Activated CD4-positive, alpha-beta T cell treated with anti-CD3 and anti-CD28 coated beads, Interleukin-2, amount 50 U/mL, for 48 hours (primary cell): ENCODE measurements at regions not wholly inside any gene's neighbourhood (a gene's known extent, or its start where the extent isn't known, plus 50 kb on each side); places are given as distances from the start of the nearest gene placed in this dataset.
"Not testable (repeated sequence)": the region's sequence is repeated elsewhere in the genome, so short reads cannot be mapped to it uniquely, and the experiment has no call there.

Experiments
- DNase-seq, 2 experiments: peaks; one replicate each; pipeline ENCODE4 v3.0.0-alpha.2; 2020

DNA sequence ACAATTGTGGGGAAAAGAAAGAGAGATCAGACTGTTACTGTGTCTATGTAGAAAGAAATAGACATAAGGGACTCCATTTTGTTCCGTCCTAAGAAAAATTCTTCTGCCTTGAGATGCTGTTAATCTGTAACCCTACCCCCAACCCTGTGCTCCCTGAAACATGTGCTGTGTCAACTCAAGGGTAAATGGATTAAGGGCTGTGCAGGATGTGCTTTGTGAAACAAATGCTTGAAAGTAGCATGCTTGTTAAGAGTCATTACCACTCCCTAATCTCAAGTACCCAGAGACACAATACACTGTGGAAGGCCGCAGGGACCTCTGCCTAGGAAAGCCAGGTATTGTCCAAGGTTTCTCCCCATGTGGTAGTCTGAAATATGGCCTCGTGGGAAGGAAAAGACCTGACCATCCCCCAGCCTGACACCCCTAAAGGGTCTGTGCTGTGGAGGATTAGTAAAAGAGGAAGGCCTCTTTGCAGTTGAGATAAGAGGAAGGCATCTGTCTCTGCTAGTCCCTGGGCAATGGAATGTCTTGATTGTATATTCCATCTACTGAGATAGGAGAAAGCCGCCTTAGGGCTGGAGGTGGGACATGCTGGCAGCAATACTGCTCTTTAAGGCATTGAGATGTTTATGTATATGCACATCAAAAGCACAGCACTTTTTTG, 695.9 kb upstream of the ADGRL4 start:
- not testable (repeated sequence) for DNase-seq

DNA sequence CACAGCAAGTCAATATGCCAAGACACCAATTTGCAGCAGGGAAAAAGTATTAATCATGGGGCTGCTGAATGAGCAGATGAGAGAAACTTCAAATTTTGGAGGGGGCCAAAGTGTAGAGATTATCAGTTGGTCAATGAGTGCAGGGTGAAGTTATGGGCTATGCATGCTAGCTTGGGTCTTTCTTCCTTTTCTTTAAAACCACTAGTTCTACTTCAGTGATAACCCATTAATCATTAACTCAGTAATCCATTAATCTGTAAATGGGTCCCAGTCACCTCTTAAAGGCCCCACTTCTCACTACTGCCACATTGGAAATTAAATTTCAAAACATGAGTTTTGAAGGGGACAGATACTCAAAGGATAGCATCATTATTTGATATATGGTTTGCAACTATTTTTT, 688.6 kb upstream of the ADGRL4 start:
- no peak for DNase-seq

DNA sequence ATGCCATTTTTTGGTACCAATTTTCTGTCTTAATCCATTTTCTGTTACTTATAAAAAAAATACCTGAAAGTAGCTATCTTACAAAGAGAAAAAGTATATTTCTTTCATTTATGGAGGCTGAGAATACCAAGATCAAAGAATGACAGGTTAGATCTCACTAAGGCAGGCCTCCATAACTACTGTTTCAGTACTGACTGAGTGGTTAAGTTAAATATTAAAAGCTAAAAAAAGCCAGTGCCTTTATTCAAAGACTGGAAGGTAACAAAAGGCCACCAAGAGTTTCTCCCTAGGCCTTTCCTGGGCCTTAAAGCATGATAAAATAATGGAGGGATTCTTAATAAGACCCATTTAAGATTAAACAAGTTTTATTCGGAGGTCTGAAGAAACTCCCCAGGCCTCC, 687.7 kb upstream of the ADGRL4 start:
- DNase-seq: no peak

DNA sequence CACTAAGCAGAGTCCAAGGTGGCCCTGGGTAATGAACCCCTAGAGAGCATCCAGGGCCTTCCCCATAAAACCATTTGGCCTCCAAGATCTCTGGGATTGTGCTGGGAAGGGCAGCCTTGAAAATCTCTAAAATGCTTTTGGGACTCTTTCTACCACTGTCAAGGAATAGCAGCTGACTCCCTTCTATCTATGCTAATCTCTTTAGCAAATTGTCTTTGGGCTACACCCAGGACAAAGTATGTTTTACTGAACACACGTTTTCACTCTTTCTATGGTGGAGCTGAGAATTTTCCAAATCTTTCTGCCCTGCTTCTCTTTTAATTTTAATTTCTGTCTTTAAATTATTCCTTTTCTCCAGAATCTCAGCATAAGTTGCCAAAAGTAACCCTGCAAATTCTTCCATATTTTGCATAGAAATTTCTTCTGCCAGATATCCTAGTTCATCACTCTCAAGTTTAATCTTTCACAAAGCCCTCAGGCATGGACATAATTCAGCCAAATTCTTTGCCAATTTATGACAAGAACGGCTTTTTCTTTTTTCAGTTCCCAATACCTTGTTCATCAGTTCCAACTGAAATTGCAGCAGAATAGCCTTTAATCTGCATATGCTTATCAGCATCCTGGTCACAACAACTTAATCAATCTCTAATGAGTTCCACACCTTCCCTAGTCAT, 687.0 kb upstream of the ADGRL4 start:
- no peak for DNase-seq

DNA sequence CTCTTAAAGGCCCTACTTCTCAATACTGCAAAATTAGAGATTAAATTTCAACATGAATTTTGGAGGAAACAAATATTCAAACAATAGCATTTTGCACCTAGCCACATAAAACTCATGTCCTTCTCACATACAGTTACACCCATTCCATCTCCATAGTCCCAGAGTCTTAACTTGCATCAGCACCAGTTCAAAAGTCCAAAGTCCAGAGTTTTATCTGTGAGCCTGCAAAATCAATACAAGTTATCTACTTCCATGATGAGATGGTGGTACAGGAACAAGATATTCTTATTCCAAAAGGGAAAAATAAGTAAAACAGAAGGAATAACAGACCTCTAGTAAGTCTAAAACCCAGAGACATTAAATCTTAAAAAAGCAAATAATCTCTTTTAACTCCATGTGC, 686.0 kb upstream of the ADGRL4 start:
- DNase-seq: no peak

DNA sequence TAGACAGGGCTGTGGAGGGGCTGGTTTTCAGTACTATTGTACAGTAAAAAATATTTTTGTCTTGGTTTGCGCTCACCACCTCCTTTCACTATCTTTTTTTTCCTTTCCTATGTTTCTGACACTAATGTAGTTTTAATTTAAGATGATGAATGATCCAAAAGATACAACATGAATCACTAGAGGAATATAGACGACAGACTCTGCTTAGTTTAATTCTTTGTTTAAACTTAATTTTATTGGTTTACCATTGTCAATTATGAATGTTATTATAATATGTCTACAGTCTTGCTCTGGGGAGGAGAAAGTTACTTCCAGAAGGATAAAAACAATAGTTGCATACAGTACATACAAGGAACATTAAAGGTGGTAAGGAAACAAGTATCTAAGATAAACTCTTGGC, 682.4 kb upstream of the ADGRL4 start:
- no peak for DNase-seq

DNA sequence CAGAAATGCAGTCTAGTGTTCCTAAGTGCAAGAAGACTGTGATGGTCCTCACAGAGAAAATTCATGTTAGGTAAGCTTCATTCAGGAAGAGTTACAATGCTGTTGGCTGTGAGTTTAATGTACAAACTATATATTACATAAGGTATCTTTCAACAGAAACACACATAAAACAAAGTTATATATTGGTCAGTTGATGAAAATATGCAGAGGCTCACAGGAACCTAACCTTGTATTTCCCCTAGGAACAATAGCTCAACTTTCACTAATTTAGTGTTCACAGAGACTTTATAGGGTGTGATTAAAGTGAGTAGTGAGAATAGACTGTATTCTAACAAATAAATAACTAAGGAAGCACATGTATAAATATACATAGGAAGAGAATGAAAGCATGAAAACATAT, 676.9 kb upstream of the ADGRL4 start:
- DNase-seq: no peak

DNA sequence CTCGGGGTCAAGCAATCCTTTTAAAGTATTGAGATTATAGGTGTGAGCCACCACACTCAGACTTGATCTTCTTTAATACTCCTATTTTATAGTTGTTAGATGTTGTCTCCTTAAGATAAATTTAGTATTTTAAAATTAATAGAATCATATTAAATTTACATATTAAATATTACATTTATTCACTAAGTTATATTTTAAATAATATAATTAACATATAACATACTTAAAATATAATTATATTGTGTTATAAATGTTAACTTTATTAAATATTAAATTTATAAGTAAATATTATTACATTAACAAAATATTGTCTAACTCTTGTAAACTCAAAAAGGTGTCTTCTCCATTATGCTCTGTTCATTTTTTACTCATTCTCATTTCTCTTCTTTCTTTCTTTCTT, 675.9 kb upstream of the ADGRL4 start:
- no peak for DNase-seq

DNA sequence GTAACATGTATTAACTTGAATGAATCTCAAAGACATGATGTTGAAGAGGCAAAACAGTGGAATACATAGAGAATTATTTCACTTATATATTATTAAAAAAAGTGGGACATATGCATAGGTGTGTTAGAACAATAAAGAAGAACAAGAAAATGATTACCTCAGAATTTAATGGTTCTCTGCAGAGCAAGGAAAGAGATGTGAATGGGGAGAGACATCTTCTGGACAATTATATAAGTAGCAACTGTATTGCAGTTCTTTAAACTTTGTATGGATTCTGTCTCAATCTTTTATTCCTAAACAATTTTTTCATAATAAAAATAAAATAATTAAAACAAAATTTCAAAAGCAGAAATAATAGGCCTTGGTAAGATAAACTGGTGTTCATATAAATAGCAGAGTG, 674.9 kb upstream of the ADGRL4 start:
- DNase-seq: no peak

DNA sequence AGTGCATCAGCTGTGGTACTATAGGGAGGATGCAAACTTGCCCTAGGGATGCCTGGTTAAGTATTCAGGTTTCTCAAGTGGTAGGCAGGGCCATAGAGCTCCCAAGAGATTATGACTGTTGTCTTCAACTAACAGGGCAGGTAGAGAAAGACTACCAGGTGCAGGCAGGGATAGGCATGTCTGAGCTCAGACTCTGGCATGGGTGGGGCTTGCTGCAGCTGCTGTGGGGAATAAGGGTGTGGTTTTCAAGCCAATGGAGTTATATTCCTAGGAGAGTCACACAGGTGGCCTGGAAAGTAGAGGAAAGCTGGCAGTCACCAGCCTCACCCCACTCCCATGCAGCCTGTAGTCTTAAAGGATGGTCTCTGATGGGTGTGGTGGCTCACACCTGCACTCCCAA, 673.4 kb upstream of the ADGRL4 start:
- DNase-seq: no peak

DNA sequence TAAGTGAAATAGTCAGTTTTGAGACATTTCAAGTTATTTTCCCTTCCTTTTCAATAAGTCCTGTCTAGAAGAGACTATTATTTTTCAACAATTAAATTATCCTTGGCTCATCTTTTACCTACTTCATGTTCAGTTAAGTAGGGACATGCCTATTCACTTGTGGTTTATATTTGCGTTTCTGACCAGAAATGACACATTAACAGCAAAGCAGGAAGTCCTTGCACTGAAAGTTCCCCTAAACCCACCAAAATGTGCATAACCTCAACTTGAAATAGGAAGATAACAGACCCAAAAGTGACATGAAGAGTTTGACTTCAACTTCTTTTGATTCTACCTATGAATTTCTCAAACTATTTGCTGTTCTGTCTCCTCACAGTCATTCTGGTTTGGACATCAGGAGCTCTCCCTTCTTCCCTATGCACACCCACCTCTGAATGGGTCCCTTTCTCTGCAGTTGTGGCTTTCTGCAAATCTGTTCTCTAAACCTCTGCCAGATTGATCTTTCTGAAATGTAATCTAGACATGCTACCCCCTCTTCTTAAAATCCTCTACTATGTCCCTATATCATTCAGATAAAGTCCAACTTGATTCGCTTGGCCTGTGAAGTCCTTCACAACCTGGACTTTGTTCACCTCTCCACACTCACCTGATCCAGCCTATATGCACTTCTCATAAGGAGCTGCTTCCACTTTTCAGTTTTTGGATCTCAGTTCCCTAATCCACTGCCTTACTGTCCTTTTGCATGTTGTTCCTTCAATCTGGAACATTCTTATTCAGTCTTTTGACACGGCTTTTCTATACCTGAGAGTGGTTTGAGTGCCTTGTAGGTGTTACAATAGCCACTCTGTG, 661.5 kb upstream of the ADGRL4 start:
- DNase-seq: no peak

DNA sequence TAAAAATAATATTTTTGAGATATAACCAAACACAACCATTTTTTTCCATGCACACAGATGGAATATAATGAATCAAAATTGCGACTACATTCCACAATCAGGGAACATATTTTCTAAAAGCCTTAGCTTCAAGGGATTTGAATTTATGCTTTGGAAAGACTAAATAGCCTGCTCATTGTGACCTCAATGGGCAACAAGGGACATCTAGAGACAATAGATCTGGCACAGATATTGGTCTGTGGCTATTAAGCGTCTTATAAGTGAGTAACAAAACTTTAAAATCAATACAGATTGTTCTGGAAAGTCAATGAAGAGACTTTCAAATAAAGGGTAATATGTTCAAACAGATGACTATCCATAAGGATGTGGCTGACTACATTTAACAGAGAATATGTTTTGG, 660.6 kb upstream of the ADGRL4 start:
- no peak for DNase-seq

DNA sequence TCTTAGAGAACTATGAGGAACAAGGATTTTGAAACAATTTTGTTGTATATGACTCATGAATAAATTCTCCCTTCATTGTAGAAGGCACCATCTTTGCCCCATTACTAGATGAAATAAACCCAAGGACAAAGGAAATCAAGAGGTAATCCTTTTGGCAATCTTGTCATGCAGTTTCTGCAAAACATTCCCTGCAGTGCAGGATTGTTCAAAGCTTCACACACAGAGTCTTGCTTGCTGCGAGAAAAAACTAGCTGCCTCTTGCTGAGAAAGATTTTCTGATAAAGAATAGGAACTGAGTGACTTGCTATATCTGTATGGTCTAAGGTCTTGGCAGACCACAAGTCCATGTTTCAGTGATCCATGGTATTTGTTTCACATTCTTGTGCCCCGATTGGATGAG, 657.4 kb upstream of the ADGRL4 start:
- DNase-seq: no peak

DNA sequence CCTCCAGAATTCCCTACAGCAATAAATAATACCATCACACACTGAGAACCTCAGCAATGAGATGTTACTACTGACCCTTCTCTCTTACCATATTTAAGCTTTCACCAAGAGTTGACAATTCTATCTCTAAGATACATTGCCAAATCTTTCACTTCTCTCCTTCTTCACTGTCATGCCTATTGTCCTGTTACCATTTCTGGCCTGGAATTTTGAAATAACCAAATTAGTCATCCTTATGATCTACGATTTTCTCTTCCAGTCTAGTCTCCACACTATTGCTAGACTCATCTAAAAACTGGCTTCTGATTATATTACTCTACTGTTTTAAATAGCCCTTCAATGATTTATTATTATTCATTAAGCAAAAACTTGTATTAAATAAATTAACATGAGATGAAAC, 656.1 kb upstream of the ADGRL4 start:
- no peak for DNase-seq

DNA sequence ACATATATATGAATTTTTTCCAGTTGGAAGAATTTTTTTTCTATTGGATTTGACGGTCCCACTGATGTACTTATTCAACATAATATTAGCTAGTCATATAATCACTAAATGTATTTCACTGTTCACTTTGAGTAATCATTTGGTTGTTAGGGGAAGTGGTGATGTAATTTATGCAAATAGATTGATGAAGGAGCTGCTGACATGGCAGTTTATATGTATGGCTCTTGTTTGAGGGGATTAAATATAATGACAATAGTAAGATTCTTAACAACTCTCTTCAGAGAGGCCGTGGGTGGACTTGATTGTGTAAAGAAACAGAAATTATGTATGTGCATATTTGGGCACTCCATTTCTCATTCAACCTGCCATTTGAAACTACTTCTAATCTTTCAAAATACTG, 653.6 kb upstream of the ADGRL4 start:
- no peak for DNase-seq

DNA sequence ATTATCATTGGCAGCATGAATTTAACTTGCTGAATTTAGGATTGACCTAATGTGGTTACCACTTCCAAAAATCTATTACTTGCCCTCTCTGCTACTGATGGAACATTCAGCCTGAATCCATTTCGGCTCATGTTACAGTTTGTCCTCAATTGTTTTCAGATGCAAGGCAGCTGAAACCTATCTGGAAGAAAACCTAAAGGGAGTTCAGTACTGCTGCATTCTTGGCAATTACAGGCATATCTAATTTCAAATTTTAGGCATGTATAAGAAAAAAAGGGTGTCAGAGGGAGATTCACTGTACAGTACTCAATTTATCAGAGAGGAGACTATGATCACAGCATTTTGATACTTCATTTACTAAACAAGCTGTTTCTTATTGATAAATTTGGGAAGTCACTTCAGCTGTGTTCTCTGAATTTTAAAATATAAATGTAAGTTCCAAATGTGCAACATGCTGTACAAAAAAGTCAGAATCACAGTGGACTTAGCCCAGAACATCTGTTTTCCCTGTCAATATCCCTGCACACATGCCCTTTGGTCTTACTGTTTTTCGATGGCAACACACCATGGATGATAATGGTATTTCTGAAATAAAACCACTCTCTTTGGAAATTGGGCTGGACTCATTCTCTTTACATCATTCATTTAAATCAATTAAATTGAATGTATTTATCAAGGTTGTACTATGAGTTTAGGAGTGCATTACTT, 651.6 kb upstream of the ADGRL4 start:
- DNase-seq: no peak

DNA sequence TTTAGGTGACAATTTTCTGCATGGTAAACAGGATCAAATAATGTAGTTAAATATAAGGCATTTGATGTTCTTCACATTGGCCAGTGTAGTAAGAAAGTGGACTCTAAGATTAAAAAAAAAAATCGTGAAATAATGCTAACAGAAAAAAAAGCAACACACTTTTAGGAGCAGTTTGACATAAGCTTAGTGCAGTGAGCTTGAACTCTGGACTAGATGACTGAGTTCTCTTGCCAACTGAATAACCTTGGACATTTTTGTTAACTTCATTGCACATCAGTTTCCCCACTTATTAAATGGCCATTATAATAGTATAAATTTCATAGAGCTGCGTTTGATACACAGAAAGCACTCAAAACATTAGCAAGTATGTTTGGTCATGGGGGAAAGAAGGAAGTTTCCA, 649.3 kb upstream of the ADGRL4 start:
- no peak for DNase-seq

DNA sequence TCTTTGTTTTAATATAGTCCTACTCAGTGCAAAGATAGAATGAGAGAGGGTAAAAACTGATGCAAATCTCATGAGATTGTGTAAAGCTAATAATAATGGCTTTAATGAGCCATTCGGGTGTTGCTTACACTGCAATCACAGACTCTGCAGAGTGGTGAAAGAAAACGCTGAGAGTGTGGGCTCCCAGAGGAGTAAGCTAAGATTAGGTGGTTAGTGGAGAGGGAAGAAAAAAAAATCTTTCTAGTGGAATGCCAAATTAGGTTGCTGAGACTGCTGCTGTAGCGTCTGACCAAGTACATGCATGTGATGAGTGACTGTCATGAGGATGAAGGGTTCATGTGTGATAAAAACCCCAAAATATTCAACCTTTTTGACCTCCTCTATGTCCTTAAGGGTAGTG, 645.9 kb upstream of the ADGRL4 start:
- no peak for DNase-seq

DNA sequence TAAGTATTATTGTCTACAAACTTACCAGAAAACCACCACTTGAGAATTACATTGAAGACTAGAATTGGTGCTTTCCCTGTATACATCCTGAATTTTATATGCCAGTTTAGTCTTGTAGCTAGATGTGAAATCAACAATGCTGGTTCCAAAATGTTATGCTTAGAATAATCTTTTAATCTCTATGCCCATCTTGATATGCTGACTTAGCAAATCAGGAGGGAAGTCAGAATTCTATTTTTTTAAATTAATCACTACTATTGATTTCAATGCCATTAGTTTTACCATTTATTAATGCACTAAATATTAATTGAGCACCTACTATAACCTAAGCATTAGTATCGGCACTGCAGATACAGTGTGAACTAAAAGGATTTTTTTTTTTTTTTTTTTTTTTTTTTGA, 641.6 kb upstream of the ADGRL4 start:
- DNase-seq: no peak

DNA sequence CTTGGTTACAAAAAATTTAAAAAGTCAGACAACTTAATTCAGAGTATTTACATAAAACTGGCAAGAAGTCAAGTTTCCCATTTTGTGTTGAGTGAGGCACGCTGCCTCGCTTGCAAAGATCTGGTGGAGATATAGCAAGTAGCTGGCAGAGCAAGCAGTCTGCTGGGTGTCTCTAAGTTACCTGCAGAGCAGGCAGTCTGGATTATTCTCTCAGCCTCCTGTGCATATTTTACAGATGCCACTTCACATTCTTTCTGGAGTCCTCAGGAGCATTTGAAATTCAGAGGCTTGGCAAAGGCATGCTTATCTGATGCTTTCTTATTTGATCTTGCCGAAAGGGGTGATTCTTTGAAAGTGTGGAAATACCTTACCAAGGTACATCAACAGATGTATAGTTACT, 640.4 kb upstream of the ADGRL4 start:
- no peak for DNase-seq

DNA sequence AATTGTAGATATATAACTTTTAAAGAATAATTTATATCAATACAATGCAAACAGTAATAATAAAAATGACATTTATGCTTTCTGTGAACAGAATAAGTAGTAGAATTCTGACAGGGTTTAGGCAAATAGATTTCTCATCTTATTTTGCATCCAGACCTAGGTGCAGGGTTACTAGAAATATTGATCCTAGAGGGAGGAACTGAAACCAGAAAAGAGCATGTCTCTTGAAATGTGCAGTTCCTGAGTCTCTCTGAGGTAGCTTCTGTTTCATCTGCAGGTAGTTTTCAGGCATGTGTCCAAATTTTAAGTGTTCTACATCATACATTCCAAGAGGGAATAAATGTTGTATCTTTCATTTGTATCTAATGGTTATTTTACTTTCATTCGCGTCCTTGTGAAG, 631.9 kb upstream of the ADGRL4 start:
- DNase-seq: no peak

DNA sequence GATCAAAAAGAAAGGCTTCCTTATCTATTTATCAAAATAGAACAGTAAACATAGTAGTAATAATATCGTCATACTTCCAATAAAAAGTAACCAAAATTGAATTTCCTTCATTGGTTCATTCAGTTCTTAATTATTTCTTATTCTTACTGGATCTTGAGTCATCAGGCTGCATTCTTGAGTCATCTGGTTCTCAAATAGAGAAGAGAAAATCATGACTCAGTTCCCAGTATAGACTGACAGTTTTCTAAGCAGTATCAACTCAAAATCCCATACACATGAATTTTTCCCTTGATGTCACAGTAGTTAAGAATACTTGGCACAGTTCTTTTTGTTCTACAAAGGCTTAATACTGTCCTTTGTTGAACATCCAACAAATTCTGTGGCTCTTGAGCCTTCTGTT, 626.9 kb upstream of the ADGRL4 start:
- DNase-seq: no peak

DNA sequence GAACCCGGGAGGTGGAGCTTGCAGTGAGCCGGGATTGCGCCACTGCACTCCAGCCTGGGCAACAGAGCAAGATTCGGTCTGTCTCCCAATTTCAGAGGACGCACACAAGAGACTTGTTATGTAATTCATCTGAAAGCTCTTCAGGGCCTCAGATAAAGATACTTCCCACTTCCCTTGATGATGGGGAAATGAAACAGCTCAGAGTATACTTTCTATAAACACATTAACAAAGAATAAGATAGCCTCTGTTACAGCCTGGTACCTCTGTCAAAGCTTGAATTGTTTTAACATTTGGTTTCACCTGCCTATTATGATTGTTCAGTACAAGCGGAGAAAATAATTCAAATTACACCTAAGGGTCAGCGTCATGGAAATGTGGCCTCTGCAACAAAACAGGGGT, 622.9 kb upstream of the ADGRL4 start:
- DNase-seq: no peak

DNA sequence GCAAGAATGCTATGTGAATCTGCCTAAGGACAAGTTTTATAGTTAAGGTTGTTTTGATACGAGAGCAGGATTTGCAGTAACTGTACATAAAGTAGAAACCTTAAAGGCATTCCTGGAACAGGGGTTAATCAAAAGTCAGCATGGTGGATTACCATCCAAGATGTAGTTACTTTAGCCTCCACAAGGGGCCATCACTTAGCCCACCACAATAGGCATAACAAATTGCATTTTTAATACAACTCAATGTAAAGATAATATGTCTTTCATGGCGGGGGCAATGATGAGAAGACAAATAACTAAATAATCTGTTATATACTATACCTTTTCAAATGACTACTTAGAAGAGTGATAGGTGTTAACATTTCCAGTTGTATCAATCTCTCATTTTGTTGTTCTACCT, 611.2 kb upstream of the ADGRL4 start:
- no peak for DNase-seq
